Trophoblast cell (in vitro differentiated cells and primary cell): ENCODE measurements at regions not wholly inside any gene's neighbourhood (a gene's known extent, or its start where the extent isn't known, plus 50 kb on each side); places are given as distances from the start of the nearest gene placed in this dataset.

Experiments used
- DNase-seq, 2 donors: peaks; one replicate each; pipeline ENCODE4 v3.0.0-alpha.2; 2016
- H2AFZ ChIP-seq: 2 replicates; pipeline ENCODE4 v1.6.1; 2013; ENCODE audit warnings: low read length, moderate library complexity, mild to moderate bottlenecking; ENCODE audit not compliant: insufficient read depth, poor library complexity
- H2AK5ac ChIP-seq: 2 replicates; pipeline ENCODE4 v1.6.1; 2013; ENCODE audit warnings: mild to moderate bottlenecking, low read length
- H2BK120ac ChIP-seq: 2 replicates; pipeline ENCODE4 v1.6.1; 2013; ENCODE audit warnings: low read length, mild to moderate bottlenecking, moderate library complexity; ENCODE audit not compliant: insufficient read depth, poor library complexity
- H2BK12ac ChIP-seq: 2 replicates; pipeline ENCODE4 v1.6.1; 2013; ENCODE audit warnings: mild to moderate bottlenecking, low read length, moderate library complexity
- H2BK5ac ChIP-seq: 2 replicates; pipeline ENCODE4 v1.6.1; 2013; ENCODE audit warnings: low read length, low read depth, moderate library complexity, mild to moderate bottlenecking; ENCODE audit not compliant: poor library complexity
- H3K14ac ChIP-seq: 2 replicates; pipeline ENCODE4 v1.6.1; 2013; ENCODE audit warnings: mild to moderate bottlenecking, low read length
- H3K18ac ChIP-seq: 2 replicates; pipeline ENCODE4 v1.6.1; 2013; ENCODE audit warnings: mild to moderate bottlenecking, low read length
- H3K23ac ChIP-seq: 2 replicates; pipeline ENCODE4 v1.6.1; 2013; ENCODE audit warnings: low read length
- H3K27ac ChIP-seq: 2 replicates; pipeline ENCODE4 v1.5.1; 2013; ENCODE audit warnings: low read depth, mild to moderate bottlenecking, inconsistent platforms, low read length, moderate library complexity
- H3K27me3 ChIP-seq: 2 replicates; pipeline ENCODE4 v1.6.1; 2013; ENCODE audit warnings: inconsistent platforms, mild to moderate bottlenecking, low read length, moderate library complexity; ENCODE audit not compliant: insufficient read depth
- H3K36me3 ChIP-seq, 2 experiments: 1 replicate in 1 of 2; 2 replicates in 1 of 2; pipeline ENCODE4 v1.6.1; 2013; ENCODE audit warnings: low read length in 2 of 2, mild to moderate bottlenecking in 2 of 2, moderate library complexity in 1 of 2; ENCODE audit not compliant: insufficient read depth in 2 of 2, control insufficient read depth in 1 of 2
- H3K4ac ChIP-seq: 2 replicates; pipeline ENCODE4 v1.6.1; 2013; ENCODE audit warnings: low read depth, mild to moderate bottlenecking, low read length, moderate library complexity
- H3K4me1 ChIP-seq, 2 experiments: 1 replicate in 1 of 2; 2 replicates in 1 of 2; pipeline ENCODE4 v1.6.1; 2013; ENCODE audit warnings: low read length in 2 of 2, mild to moderate bottlenecking in 2 of 2, moderate library complexity in 1 of 2; ENCODE audit not compliant: insufficient read depth in 2 of 2, control insufficient read depth in 1 of 2
- H3K4me2 ChIP-seq: 2 replicates; pipeline ENCODE4 v1.6.1; 2013; ENCODE audit warnings: inconsistent platforms, mild to moderate bottlenecking, low read length, moderate library complexity
- H3K4me3 ChIP-seq: 2 replicates; pipeline ENCODE4 v1.5.1; 2013; ENCODE audit warnings: mild to moderate bottlenecking, low read depth, low read length, inconsistent platforms
- H3K79me1 ChIP-seq: one replicate; pipeline ENCODE4 v1.6.1; 2013; ENCODE audit warnings: low read length
- H3K79me2 ChIP-seq: 2 replicates; pipeline ENCODE4 v1.6.1; 2013; ENCODE audit warnings: low read length, mild to moderate bottlenecking; ENCODE audit not compliant: control insufficient read depth, insufficient read depth, poor library complexity
- H3K9ac ChIP-seq: 2 replicates; pipeline ENCODE4 v1.6.1; 2013; ENCODE audit warnings: mild to moderate bottlenecking, low read length
- H3K9me3 ChIP-seq: 2 replicates; pipeline ENCODE4 v1.6.1; 2013; ENCODE audit warnings: low read depth, mild to moderate bottlenecking, control low read depth, inconsistent platforms, low read length; ENCODE audit not compliant: insufficient read depth
- H4K12ac ChIP-seq: 2 replicates; pipeline ENCODE4 v1.6.1; 2013; ENCODE audit warnings: low read depth, mild to moderate bottlenecking, low read length, moderate library complexity
- H4K8ac ChIP-seq: 2 replicates; pipeline ENCODE4 v1.6.1; 2013; ENCODE audit warnings: low read depth, mild to moderate bottlenecking, low read length, moderate library complexity
- H4K91ac ChIP-seq: one replicate; pipeline ENCODE4 v1.6.1; 2013; ENCODE audit warnings: low read depth, mild to moderate bottlenecking, low read length, moderate library complexity
- WGBS: extraction: QIAGEN DNeasy Blood & Tissue Kit; methylation state at CpG from one replicate; pipeline ENCODE4 v1.1.7; 2013; ENCODE audit warnings: missing lambda C conversion rate; ENCODE audit not compliant: insufficient read length, insufficient coverage; ENCODE audit errors: extremely low coverage; 5-methylcytosine and 5-hydroxymethylcytosine counted together

GRCh38 chr4:126851391-126851790 is 781.4 kb upstream of the INTU start:
- DNase-seq: no peak
- no peak overlapping the region for H2AK5ac ChIP-seq
- H3K9ac ChIP-seq: no peak overlapping the region
- no peak overlapping the region for H3K4me2 ChIP-seq
- no peak overlapping the region for H4K12ac ChIP-seq
- H3K27ac ChIP-seq: no peak overlapping the region
- H4K91ac ChIP-seq: no peak overlapping the region
- no peak overlapping the region for H3K4me3 ChIP-seq
- H3K27me3 ChIP-seq: no peaks in the 10 kb centered on the region
- H3K4me1 ChIP-seq: peaks cover 0 to 2% of the 10 kb centered on the region in 2 experiments
- no peaks in the 10 kb centered on the region for H3K79me2 ChIP-seq
- H4K8ac ChIP-seq: no peak overlapping the region
- WGBS: no CpG with 5 or more reads among the region's 1 CpG
- H3K9me3 ChIP-seq: no peaks in the 10 kb centered on the region
- H3K4ac ChIP-seq: no peak overlapping the region
- H2BK5ac ChIP-seq: no peak overlapping the region
- no peak overlapping the region for H3K23ac ChIP-seq
- no peaks in the 10 kb centered on the region for H3K36me3 ChIP-seq
- no peak overlapping the region for H3K18ac ChIP-seq
- no peak overlapping the region for H2AFZ ChIP-seq
- H2BK120ac ChIP-seq: no peak overlapping the region
- no peaks in the 10 kb centered on the region for H3K79me1 ChIP-seq
- H2BK12ac ChIP-seq: no peak overlapping the region
- H3K14ac ChIP-seq: no peak overlapping the region

DNA sequence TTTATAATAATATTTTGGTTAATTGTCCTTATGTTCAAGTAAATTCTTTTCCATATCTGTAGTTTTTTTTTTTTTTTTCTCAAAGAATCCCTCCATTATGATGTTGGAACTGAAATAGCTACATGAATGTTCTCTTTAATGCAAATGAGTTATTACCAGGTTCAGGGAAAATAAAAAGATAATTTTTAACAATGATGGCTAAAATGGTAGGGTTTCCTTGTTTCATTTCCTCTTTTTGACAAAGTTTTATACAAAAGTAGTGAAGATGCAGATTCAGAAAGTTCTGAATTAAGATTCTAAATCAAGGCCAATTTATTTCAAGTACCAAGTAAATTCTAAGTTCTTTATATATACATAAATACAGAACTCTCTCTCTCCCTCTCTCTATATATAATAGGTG is 779.0 kb upstream of the INTU start:
- Histone ChIP-seq H3K79me1 (no peaks in the 10 kb centered on the region), H4K91ac (no peak overlapping the region), H4K8ac (no peak overlapping the region), H3K79me2 (no peaks in the 10 kb centered on the region), H3K14ac (no peak overlapping the region), H3K9ac (no peak overlapping the region), H3K4ac (no peak overlapping the region), H3K4me3 (no peak overlapping the region), H2AK5ac (no peak overlapping the region), H2BK5ac (no peak overlapping the region), H2AFZ (no peak overlapping the region), H3K4me1 (peaks cover 0 to 2% of the 10 kb centered on the region in 2 experiments), H3K18ac (no peak overlapping the region), H2BK12ac (no peak overlapping the region), H3K36me3 (no peaks in the 10 kb centered on the region), H3K4me2 (no peak overlapping the region), H4K12ac (no peak overlapping the region), H3K27ac (no peak overlapping the region), H2BK120ac (no peak overlapping the region), H3K9me3 (no peaks in the 10 kb centered on the region), H3K27me3 (no peaks in the 10 kb centered on the region), H3K23ac (no peak overlapping the region)
- DNase-seq: no peak

DNA sequence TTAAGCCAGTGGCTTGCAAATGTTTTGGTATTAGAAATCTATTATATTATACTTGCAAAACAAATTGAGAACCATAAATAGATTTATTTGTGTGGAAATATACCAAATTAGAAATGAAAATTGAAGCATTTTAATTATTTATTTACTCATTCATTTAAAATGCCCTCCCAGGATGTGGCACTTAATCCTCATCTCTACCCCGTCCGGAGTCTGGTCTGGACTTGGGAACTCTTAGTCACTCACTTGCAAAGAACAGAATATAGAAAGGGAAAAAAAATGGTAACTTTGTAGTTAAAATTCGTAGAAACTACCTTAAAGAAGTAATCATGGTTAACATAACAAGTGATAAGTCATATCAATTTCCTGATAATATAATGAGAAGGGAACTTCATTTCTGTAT is 775.9 kb upstream of the INTU start:
- H3K4me2 ChIP-seq: no peak overlapping the region
- H3K27me3 ChIP-seq: no peaks in the 10 kb centered on the region
- no peak overlapping the region for H4K91ac ChIP-seq
- H3K4me1 ChIP-seq: no peaks in the 10 kb centered on the region
- no peak overlapping the region for H4K8ac ChIP-seq
- H3K23ac ChIP-seq: no peak overlapping the region
- no peak overlapping the region for H3K14ac ChIP-seq
- H2BK12ac ChIP-seq: no peak overlapping the region
- H3K36me3 ChIP-seq: no peaks in the 10 kb centered on the region
- no peak overlapping the region for H3K9ac ChIP-seq
- no peak for DNase-seq
- H3K27ac ChIP-seq: no peak overlapping the region
- no peak overlapping the region for H3K4ac ChIP-seq
- no peaks in the 10 kb centered on the region for H3K79me1 ChIP-seq
- no peak overlapping the region for H3K18ac ChIP-seq
- no peak overlapping the region for H2BK5ac ChIP-seq
- H2AK5ac ChIP-seq: no peak overlapping the region
- no peak overlapping the region for H3K4me3 ChIP-seq
- no peak overlapping the region for H4K12ac ChIP-seq
- no peak overlapping the region for H2AFZ ChIP-seq
- H3K79me2 ChIP-seq: no peaks in the 10 kb centered on the region
- no peaks in the 10 kb centered on the region for H3K9me3 ChIP-seq
- H2BK120ac ChIP-seq: no peak overlapping the region
- WGBS: no CpG with 5 or more reads among the region's 3 CpGs

- WGBS: no CpG with 5 or more reads among the region's 2 CpGs
- Histone ChIP-seq H3K4ac (no peak overlapping the region), H3K36me3 (no peaks in the 10 kb centered on the region), H3K14ac (no peak overlapping the region), H2BK5ac (no peak overlapping the region), H2BK120ac (no peak overlapping the region), H3K4me3 (no peak overlapping the region), H3K79me2 (no peaks in the 10 kb centered on the region), H3K23ac (no peak overlapping the region), H3K79me1 (no peaks in the 10 kb centered on the region), H2BK12ac (no peak overlapping the region), H3K27me3 (no peaks in the 10 kb centered on the region), H3K27ac (no peak overlapping the region), H2AFZ (no peak overlapping the region), H4K91ac (no peak overlapping the region), H3K4me1 (no peaks in the 10 kb centered on the region), H3K18ac (no peak overlapping the region), H2AK5ac (no peak overlapping the region), H4K8ac (no peak overlapping the region), H3K9me3 (no peaks in the 10 kb centered on the region), H3K9ac (no peak overlapping the region), H3K4me2 (no peak overlapping the region), H4K12ac (no peak overlapping the region)
- DNase-seq: no peak
Measured at GRCh38 chr4:126859314-126859713, 773.4 kb upstream of the INTU start.
